RWPE2 (cell line): ENCODE measurements at regions not wholly inside any gene's neighbourhood (a gene's known extent, or its start where the extent isn't known, plus 50 kb on each side); places are given as distances from the start of the nearest gene placed in this dataset.

Source experiments
- ATAC-seq: fragments of 200-7000 bp; cut with Tn5 transposase; 3 replicates; pipeline ENCODE4 v1.9.1; 2021; ENCODE audit warnings: low read depth
- DNase-seq: peaks from one replicate; pipeline ENCODE4 v3.0.0-alpha.2; 2020; ENCODE audit warnings: low spot score
- H3K27ac ChIP-seq: fragments of 450-650 bp; 2 replicates; pipeline ENCODE4 v1.5.1; 2017; ENCODE audit warnings: mild to moderate bottlenecking; ENCODE audit not compliant: poor library complexity, severe bottlenecking
- H3K27me3 ChIP-seq: fragments of 250-450 bp; sonication (Bioruptor Pico); 2 replicates; pipeline ENCODE4 v1.5.1; 2021; ENCODE audit warnings: mild to moderate bottlenecking, moderate library complexity; ENCODE audit not compliant: insufficient read depth, poor library complexity, severe bottlenecking
- H3K36me3 ChIP-seq: fragments of 250-450 bp; sonication (Bioruptor Pico); 2 replicates; pipeline ENCODE4 v1.5.1; 2020; ENCODE audit warnings: low read depth, mild to moderate bottlenecking, moderate library complexity
- H3K4me1 ChIP-seq: fragments of 250-450 bp; sonication (Bioruptor Pico); 2 replicates; pipeline ENCODE4 v1.5.1; 2021; ENCODE audit warnings: mild to moderate bottlenecking, moderate library complexity; ENCODE audit not compliant: insufficient read depth, poor library complexity, severe bottlenecking
- H3K4me3 ChIP-seq: fragments of 250-450 bp; sonication (Bioruptor Pico); 2 replicates; pipeline ENCODE4 v1.5.1; 2021; ENCODE audit warnings: mild to moderate bottlenecking, moderate library complexity; ENCODE audit not compliant: severe bottlenecking
- H3K9me3 ChIP-seq: fragments of 250-450 bp; sonication (Bioruptor Pico); 2 replicates; pipeline ENCODE4 v1.5.1; 2021; ENCODE audit warnings: mild to moderate bottlenecking, moderate library complexity; ENCODE audit not compliant: severe bottlenecking
- CTCF ChIP-seq: fragments of 450-650 bp; IDR thresholded peaks from one replicate; pipeline ENCODE4 v1.5.1; 2017; ENCODE audit warnings: mild to moderate bottlenecking, moderate library complexity; ENCODE audit not compliant: poor library complexity, severe bottlenecking

- no peak overlapping the region for H3K4me3 ChIP-seq
- H3K36me3 ChIP-seq = no peaks in the 10 kb centered on the region
- H3K27me3 ChIP-seq = no peaks in the 10 kb centered on the region
- H3K27ac ChIP-seq = no peak overlapping the region
- no peaks in the 10 kb centered on the region for H3K4me1 ChIP-seq
- DNase-seq = no peak
- ATAC-seq = no peak
- peaks cover 3% of the 10 kb centered on the region for H3K9me3 ChIP-seq
- TF ChIP-seq CTCF = no peak
Measured at GRCh38 chr5:62011089-62011664, 294.8 kb upstream of the KIF2A start.

GRCh38 chr5:62017092-62017491 lies 288.9 kb upstream of the KIF2A start:
- H3K4me1 ChIP-seq = no peaks in the 10 kb centered on the region
- DNase-seq (no peak), ATAC-seq (no peak)
- H3K27me3 ChIP-seq = no peaks in the 10 kb centered on the region
- H3K36me3 ChIP-seq = no peaks in the 10 kb centered on the region
- H3K9me3 ChIP-seq = no peaks in the 10 kb centered on the region
- no peak for TF ChIP-seq CTCF
- no peak overlapping the region for H3K4me3 ChIP-seq
- H3K27ac ChIP-seq = no peak overlapping the region

- ATAC-seq = peak; percentile 100
Measured at GRCh38 chr5:62029303-62029702, 276.7 kb upstream of the KIF2A start.

GRCh38 chr5:62030326-62030725 lies 275.7 kb upstream of the KIF2A start:
- peak overlapping the region; percentile 75 for H3K27ac ChIP-seq
- no peaks in the 10 kb centered on the region for H3K36me3 ChIP-seq
- TF ChIP-seq CTCF = no peak
- H3K4me3 ChIP-seq = no peak overlapping the region
- H3K4me1 ChIP-seq = peaks cover 22% of the 10 kb centered on the region
- ATAC-seq (no peak), DNase-seq (no peak)
- H3K27me3 ChIP-seq = no peaks in the 10 kb centered on the region
- H3K9me3 ChIP-seq = no peaks in the 10 kb centered on the region

More at GRCh38 chr5:62029303-62029702, 276.7 kb upstream of the KIF2A start:
- Histone ChIP-seq H3K36me3 (no peaks in the 10 kb centered on the region), H3K4me1 (peaks cover 22% of the 10 kb centered on the region), H3K27me3 (no peaks in the 10 kb centered on the region), H3K27ac (peak overlapping the region; percentile 75), H3K4me3 (no peak overlapping the region), H3K9me3 (no peaks in the 10 kb centered on the region)
- DNase-seq = no peak
- TF ChIP-seq CTCF = no peak

GRCh38 chr5:62038024-62038423 lies 268.0 kb upstream of the KIF2A start:
- ATAC-seq = no peak
- H3K4me1 ChIP-seq = no peaks in the 10 kb centered on the region
- H3K36me3 ChIP-seq = no peaks in the 10 kb centered on the region
- H3K27ac ChIP-seq = no peak overlapping the region
- no peaks in the 10 kb centered on the region for H3K27me3 ChIP-seq
- no peak for DNase-seq
- H3K9me3 ChIP-seq = no peaks in the 10 kb centered on the region
- H3K4me3 ChIP-seq = no peak overlapping the region
- no peak for TF ChIP-seq CTCF
